GM12873 (cell line): ENCODE measurements at regions not wholly inside any gene's neighbourhood (a gene's known extent, or its start where the extent isn't known, plus 50 kb on each side); places are given as distances from the start of the nearest gene placed in this dataset.

Experiments used
- TF ChIP-seq, protein P1 (sequence below): IDR thresholded peaks from 2 replicates; pipeline ENCODE4 v1.5.1; 2012; ENCODE audit warnings: low read depth, mild to moderate bottlenecking, moderate library complexity, low read length, control low read depth; ENCODE audit not compliant: insufficient read depth; ENCODE audit errors: missing control alignments

- TF ChIP-seq, protein P1, sequence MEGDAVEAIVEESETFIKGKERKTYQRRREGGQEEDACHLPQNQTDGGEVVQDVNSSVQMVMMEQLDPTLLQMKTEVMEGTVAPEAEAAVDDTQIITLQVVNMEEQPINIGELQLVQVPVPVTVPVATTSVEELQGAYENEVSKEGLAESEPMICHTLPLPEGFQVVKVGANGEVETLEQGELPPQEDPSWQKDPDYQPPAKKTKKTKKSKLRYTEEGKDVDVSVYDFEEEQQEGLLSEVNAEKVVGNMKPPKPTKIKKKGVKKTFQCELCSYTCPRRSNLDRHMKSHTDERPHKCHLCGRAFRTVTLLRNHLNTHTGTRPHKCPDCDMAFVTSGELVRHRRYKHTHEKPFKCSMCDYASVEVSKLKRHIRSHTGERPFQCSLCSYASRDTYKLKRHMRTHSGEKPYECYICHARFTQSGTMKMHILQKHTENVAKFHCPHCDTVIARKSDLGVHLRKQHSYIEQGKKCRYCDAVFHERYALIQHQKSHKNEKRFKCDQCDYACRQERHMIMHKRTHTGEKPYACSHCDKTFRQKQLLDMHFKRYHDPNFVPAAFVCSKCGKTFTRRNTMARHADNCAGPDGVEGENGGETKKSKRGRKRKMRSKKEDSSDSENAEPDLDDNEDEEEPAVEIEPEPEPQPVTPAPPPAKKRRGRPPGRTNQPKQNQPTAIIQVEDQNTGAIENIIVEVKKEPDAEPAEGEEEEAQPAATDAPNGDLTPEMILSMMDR, result no peak
Measured at GRCh38 chr18:76188097-76188496, 306.9 kb downstream of the ZNF516 start.

DNA sequence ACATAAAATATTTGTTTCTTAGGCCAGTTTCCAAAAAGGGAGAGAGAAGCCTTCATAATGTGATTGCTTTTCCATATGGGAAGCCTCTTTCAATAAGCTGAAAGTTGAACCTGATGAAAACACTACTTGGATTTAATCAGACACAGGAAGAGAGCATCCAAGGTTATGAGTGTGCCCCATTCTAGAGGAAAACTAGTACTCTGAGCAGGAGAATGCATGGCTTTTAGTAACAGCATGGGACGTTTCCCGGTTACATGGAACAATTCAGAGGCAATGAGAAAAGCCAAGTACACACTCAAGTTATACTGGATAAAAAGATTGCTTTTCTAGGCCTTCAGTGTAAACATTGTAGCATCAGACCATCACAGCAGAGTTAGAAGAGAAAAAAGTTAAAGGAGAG, 315.8 kb downstream of the ZNF516 start:
- TF ChIP-seq, protein P1, result no peak

DNA sequence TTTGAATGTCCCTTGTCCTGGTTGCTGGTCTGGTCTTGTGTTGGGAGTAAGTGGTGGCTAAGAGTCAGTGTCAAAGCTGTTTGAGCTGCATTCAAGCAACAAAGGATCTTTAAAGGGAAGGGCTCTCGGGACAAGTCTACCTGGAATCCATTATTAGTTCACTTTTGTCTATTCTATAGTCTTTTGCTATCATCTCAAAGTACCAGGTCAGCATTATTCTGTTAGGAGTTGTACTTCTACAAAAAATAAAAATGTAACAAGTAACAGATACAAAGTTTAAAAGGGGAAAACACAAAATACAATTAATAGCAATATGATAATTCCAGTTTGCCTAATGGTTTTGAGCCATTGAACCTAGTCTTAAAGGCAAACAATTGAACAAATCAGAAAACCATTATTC, 317.9 kb downstream of the ZNF516 start:
- TF ChIP-seq, protein P1, result no peak

DNA sequence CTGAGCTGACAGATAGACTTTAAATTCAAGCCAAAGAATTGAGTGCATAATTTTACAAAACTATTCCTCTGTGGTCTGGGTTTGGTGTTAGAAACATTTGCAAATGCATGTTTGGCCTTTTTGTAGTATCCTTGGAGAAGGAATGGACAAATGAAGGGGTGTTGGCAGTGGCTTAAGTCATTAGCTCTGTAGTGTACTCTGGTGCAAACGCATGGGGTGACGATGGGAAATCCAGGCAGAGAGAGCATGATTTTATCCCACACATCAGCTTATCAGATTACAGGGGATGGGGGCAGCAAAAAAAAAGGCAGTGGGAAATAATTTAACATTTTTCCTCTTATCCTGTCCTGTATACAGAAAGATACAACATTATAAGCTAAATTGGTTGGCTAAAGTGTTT, 320.6 kb downstream of the ZNF516 start:
- TF ChIP-seq, protein P1, result no peak

DNA sequence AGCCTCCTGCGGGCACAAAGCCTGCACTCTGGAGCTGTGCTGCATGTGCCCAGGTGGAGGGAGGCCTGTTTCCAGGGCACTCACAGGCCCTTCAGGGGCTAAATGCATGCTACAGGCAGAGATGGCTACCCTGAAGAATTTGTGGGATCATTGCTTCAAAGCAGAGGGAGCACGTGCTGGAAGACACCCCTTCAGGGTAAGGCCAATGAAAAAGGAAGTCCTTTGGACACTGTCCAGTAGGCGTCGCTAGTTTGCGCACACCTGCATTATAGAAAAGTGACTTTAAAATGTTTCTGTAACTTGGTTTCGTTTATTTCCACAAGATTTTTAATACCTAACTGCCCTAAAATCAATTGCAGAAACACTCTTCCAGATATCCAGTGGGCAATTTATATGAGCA, 325.3 kb downstream of the ZNF516 start:
- TF ChIP-seq, protein P1, result no peak

DNA sequence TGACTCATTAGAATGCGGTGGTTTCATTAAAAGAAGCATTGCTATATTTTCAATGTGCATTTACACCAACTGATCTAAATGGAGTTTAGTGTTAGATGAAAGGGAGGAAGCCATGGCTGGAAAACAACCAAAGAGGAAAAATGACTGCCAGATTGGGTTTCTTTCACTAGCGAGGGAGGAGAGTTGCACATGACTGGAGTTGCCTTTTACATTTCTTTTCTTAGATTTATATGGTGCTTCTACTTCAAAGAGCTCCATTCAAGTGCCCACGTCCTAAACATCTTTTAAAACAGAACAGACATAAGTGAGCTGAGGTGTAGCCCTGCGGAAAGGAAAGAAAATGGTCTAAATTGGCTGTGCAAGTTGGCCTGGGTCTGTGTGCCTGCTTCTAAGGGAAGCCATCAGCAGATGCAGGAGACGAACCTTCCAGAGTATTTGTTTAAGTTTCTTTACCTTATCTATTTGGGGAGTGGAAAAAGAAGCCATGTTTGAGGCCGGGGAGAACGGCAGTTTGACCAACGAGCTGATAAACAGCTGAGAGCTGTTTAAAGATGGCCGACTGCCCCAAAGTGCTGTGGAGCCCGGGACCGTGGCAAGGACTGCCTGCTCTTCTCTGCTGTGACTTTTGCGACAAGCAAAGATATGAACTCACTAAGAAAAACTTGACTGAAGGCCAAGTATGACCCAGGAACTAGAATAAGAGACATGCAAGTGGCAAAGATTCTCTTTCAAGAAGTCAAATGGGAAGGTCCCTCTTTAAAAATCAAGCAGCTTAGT, 327.0 kb downstream of the ZNF516 start:
- TF ChIP-seq, protein P1, result no peak

DNA sequence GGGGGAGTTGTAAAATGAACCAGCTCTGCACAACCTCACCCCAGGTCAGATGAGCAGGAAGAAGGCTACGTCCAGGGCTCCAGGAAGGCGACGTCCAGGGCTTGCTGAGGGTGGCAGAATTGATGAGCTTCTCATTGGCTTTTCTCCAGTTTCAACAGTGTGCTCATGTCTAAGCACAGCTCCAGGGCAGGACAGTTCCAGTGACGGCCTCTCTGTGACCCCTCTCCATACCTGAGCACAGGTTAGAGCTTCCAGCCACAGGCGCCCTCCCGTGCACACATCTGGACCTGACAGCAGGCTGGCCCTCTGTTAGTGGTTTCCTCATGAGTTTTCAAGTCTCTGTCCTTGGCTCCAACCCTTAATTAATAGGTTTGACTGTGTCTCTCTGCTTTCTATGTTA, 327.6 kb downstream of the ZNF516 start:
- TF ChIP-seq, protein P1, result no peak

DNA sequence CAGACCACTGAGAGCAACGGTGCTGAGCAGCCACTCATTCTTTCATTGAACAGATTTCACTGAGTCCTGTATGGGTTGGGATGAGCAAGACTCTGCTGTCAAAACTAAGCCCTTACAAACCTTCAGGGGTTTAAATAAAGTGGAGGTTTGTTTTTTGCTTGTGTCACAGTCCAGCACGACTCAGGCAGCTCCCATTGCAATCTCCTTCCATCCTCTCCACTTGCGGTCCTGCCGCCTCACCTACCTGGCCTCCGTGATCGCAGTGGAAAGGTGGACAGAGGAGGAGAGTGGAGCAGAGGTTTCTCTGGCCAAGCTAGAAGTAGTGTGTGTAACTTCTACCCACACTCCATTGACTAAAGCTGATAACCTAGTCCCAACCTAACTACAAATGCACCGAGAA, 332.2 kb downstream of the ZNF516 start:
- TF ChIP-seq, protein P1, result no peak
